ENCODE measurements at regions not wholly inside any gene's neighbourhood (a gene's known extent, or its start where the extent isn't known, plus 50 kb on each side); places are given as distances from the start of the nearest gene placed in this dataset.

DNA sequence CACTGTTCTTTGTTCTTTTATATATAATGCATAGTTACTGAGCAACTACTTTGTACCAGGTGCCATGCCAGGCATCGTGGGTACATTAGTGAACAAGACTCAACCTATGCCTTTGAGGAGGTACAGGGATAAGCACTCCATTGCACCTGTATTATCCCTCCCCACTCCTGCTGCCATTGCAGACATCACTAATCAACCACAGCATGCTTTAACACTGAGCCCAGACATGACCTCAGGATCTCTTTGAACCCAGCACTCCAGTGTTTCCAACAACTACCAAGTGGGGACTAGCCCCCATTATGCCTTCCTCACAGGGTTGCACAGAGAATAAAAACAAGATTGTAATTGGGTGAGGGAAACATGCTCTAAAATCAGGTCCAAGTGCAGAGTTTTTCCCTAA lies 60.5 kb upstream of the COL13A1 start:
- BruUV-seq (replicated peaks): no TSS peak
- H3K27me3 ChIP-seq (replicated peaks; ENCODE audit: insufficient read depth, low read depth, low read length, poor library complexity): no peaks in the 10 kb centered on the region
- H3K36me3 ChIP-seq (ENCODE audit: insufficient read depth, low read length, poor library complexity, severe bottlenecking): no peaks in the 10 kb centered on the region
- POLR2A ChIA-PET (ENCODE audit: low non-redundant PET): no interaction called here
- no peaks in the 10 kb centered on the region for H3K4me1 ChIP-seq (ENCODE audit: insufficient read depth, low read length, poor library complexity, severe bottlenecking)
- CTCF ChIA-PET: no interaction called here
- H3K27ac ChIP-seq (ENCODE audit: low read depth, low read length, poor library complexity, severe bottlenecking): no peak overlapping the region
- H3K4me3 ChIP-seq (ENCODE audit: low read depth, low read length, poor library complexity, severe bottlenecking): no peak overlapping the region
- H3K9me3 ChIP-seq (ENCODE audit: low read depth, low read length, poor library complexity, severe bottlenecking): no peaks in the 10 kb centered on the region
- TF ChIP-seq EZH2 (IDR thresholded peaks at IDR 0.05; ENCODE audit: borderline replicate concordance, low read depth, low read length, poor library complexity, severe bottlenecking): no peak
- TF ChIP-seq, protein P1, sequence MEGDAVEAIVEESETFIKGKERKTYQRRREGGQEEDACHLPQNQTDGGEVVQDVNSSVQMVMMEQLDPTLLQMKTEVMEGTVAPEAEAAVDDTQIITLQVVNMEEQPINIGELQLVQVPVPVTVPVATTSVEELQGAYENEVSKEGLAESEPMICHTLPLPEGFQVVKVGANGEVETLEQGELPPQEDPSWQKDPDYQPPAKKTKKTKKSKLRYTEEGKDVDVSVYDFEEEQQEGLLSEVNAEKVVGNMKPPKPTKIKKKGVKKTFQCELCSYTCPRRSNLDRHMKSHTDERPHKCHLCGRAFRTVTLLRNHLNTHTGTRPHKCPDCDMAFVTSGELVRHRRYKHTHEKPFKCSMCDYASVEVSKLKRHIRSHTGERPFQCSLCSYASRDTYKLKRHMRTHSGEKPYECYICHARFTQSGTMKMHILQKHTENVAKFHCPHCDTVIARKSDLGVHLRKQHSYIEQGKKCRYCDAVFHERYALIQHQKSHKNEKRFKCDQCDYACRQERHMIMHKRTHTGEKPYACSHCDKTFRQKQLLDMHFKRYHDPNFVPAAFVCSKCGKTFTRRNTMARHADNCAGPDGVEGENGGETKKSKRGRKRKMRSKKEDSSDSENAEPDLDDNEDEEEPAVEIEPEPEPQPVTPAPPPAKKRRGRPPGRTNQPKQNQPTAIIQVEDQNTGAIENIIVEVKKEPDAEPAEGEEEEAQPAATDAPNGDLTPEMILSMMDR (conservative IDR thresholded peaks at IDR 0.05; ENCODE audit: low read depth, low read length): no peak
- DNase-seq (ENCODE audit: low spot score): no peak
- intact Hi-C loops (cut with micrococcal nuclease; ENCODE audit: unreplicated experiment): no loop called here

DNA sequence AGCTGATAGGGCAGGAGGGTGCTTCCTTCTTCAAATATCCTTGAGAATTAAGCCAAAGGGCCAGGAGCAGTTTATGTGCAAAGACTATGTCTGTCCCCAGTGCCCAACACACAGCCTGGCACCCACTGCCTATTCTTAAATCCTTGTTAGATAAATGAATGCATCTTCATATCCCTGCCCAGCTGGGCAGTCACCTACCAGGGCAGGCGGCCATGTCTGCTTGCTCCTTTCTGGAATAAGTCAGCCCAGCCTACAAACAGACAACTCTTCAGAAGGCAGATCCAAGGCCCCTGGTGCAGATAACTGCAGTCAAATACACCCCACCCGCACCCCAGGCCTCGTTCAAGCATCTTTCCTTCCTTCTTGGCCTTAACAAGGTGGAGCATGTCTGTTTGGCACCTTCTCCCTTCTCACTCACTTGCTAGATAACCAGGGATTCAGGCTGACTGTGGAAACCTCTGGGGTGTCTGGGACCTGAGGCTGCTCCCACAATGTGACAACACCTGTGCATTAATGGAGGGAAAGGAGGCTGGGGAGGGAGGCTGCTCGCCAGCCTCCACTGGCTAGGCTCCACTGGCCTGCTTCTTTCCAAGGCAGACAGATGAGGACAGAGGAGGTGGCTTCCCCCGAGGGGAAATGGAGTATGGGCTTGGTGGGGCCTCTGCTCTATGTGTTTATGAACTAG lies 59.9 kb upstream of the COL13A1 start:
- CTCF ChIA-PET: no interaction called here
- TF ChIP-seq, protein P1 (conservative IDR thresholded peaks at IDR 0.05; ENCODE audit: low read depth, low read length): no peak
- no peak for TF ChIP-seq EZH2 (IDR thresholded peaks at IDR 0.05; ENCODE audit: borderline replicate concordance, low read depth, low read length, poor library complexity, severe bottlenecking)
- Histone ChIP-seq H3K27me3 (replicated peaks; ENCODE audit: insufficient read depth, low read depth, low read length, poor library complexity) (no peaks in the 10 kb centered on the region), H3K9me3 (ENCODE audit: low read depth, low read length, poor library complexity, severe bottlenecking) (no peaks in the 10 kb centered on the region), H3K4me3 (ENCODE audit: low read depth, low read length, poor library complexity, severe bottlenecking) (no peak overlapping the region), H3K4me1 (ENCODE audit: insufficient read depth, low read length, poor library complexity, severe bottlenecking) (no peaks in the 10 kb centered on the region), H3K27ac (ENCODE audit: low read depth, low read length, poor library complexity, severe bottlenecking) (no peak overlapping the region), H3K36me3 (ENCODE audit: insufficient read depth, low read length, poor library complexity, severe bottlenecking) (no peaks in the 10 kb centered on the region)
- DNase-seq (ENCODE audit: low spot score): no peak
- BruUV-seq (replicated peaks): no TSS peak
- intact Hi-C loops (cut with micrococcal nuclease; ENCODE audit: unreplicated experiment): loop anchor here (2.0 kb wide), 1 partner anchor 59 kb away; the partner anchor contains the start of gene COL13A1
- POLR2A ChIA-PET (ENCODE audit: low non-redundant PET): no interaction called here

DNA sequence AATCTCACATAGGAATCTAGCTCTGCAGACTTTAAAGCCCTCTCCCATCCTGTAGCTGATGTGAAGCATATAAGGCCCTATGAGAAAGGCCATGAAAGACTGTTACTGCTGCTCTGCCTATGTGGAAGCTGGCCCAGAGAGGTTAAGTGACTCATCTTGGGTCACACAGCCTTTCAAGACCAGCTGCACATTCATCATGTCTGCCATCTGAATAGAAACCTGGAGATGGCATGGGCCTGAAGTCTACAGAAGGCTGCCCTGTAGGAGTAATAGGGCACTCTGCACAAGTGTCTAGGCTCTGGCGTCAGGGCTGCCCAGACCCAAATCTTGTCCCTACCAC lies 59.4 kb upstream of the COL13A1 start:
- H3K27ac ChIP-seq (ENCODE audit: low read depth, low read length, poor library complexity, severe bottlenecking): no peak overlapping the region
- H3K27me3 ChIP-seq (replicated peaks; ENCODE audit: insufficient read depth, low read depth, low read length, poor library complexity): no peaks in the 10 kb centered on the region
- no peak for TF ChIP-seq EZH2 (IDR thresholded peaks at IDR 0.05; ENCODE audit: borderline replicate concordance, low read depth, low read length, poor library complexity, severe bottlenecking)
- TF ChIP-seq, protein P1 (conservative IDR thresholded peaks at IDR 0.05; ENCODE audit: low read depth, low read length): no peak
- no peaks in the 10 kb centered on the region for H3K4me1 ChIP-seq (ENCODE audit: insufficient read depth, low read length, poor library complexity, severe bottlenecking)
- no peaks in the 10 kb centered on the region for H3K36me3 ChIP-seq (ENCODE audit: insufficient read depth, low read length, poor library complexity, severe bottlenecking)
- intact Hi-C loops (cut with micrococcal nuclease; ENCODE audit: unreplicated experiment): loop anchor here (2.0 kb wide), 1 partner anchor 58 kb away; the partner anchor contains the start of gene COL13A1
- no peaks in the 10 kb centered on the region for H3K9me3 ChIP-seq (ENCODE audit: low read depth, low read length, poor library complexity, severe bottlenecking)
- CTCF ChIA-PET: no interaction called here
- no peak for DNase-seq (ENCODE audit: low spot score)
- no peak overlapping the region for H3K4me3 ChIP-seq (ENCODE audit: low read depth, low read length, poor library complexity, severe bottlenecking)
- POLR2A ChIA-PET (ENCODE audit: low non-redundant PET): no interaction called here
- no TSS peak for BruUV-seq (replicated peaks)
